Smooth muscle cell (in vitro differentiated cells): ENCODE measurements at regions not wholly inside any gene's neighbourhood (a gene's known extent, or its start where the extent isn't known, plus 50 kb on each side); places are given as distances from the start of the nearest gene placed in this dataset.
A peak's percentile ranks its signal among the peaks of the same experiment; 100 is the strongest.

Source experiments
- DNase-seq: peaks from one replicate; lab custom pipeline; 2025; ENCODE audit not compliant: unreplicated experiment; lab: John Stamatoyannopoulos, UW
- H2AFZ ChIP-seq: fragments of 200-600 bp; sonication (generic); 2 replicates; pipeline ENCODE4 v1.6.0; 2016; ENCODE audit warnings: antibody characterized with exemption, low read depth, mild to moderate bottlenecking
- H3F3A ChIP-seq: fragments of 200-600 bp; sonication (generic); 2 replicates; pipeline ENCODE4 v1.6.0; 2017; ENCODE audit warnings: antibody characterized with exemption, low read depth
- H3K27ac ChIP-seq: fragments of 200-600 bp; sonication (generic); 2 replicates; pipeline ENCODE4 v1.5.1; 2016; ENCODE audit warnings: low read depth, mild to moderate bottlenecking
- H3K27me3 ChIP-seq: fragments of 200-600 bp; sonication (generic); 2 replicates; pipeline ENCODE4 v1.6.1; 2016; ENCODE audit warnings: low read depth, mild to moderate bottlenecking
- H3K36me3 ChIP-seq: fragments of 200-600 bp; sonication (generic); 2 replicates; pipeline ENCODE4 v1.5.1; 2016; ENCODE audit warnings: low read depth
- H3K4me1 ChIP-seq: fragments of 200-600 bp; sonication (generic); 2 replicates; pipeline ENCODE4 v1.5.1; 2016; ENCODE audit warnings: low read depth
- H3K4me2 ChIP-seq: fragments of 200-600 bp; sonication (generic); 2 replicates; pipeline ENCODE4 v1.6.0; 2016; ENCODE audit warnings: mild to moderate bottlenecking
- H3K4me3 ChIP-seq: fragments of 200-600 bp; sonication (generic); 2 replicates; pipeline ENCODE4 v1.5.1; 2016; ENCODE audit warnings: mild to moderate bottlenecking
- H3K79me2 ChIP-seq: fragments of 200-600 bp; sonication (generic); 2 replicates; pipeline ENCODE4 v1.6.0; 2016; ENCODE audit warnings: low read depth, mild to moderate bottlenecking
- H3K9ac ChIP-seq: fragments of 200-600 bp; sonication (generic); 2 replicates; pipeline ENCODE4 v1.6.0; 2016; ENCODE audit warnings: low read depth
- H3K9me3 ChIP-seq: fragments of 200-600 bp; sonication (generic); replicated peaks from 2 replicates; pipeline ENCODE4 v1.5.1; 2016; ENCODE audit warnings: low read depth
- H4K20me1 ChIP-seq: fragments of 200-600 bp; sonication (generic); 2 replicates; pipeline ENCODE4 v1.6.0; 2016; ENCODE audit warnings: low read depth
- CTCF ChIP-seq: fragments of 200-600 bp; sonication (generic); IDR thresholded peaks from 2 replicates; pipeline ENCODE4 v1.5.1; 2017; ENCODE audit warnings: borderline replicate concordance, mild to moderate bottlenecking, antibody characterized with exemption; ENCODE audit not compliant: insufficient read depth, poor library complexity, severe bottlenecking
- WGBS: methylation state at CpG from one replicate; pipeline ENCODE4 v1.1.7; 2016; ENCODE audit warnings: low lambda C conversion rate; 5-methylcytosine and 5-hydroxymethylcytosine counted together

GRCh38 chr2:5493256-5493655 is 198.9 kb upstream of the SOX11 start:
- no peaks in the 10 kb centered on the region for H4K20me1 ChIP-seq
- TF ChIP-seq CTCF: no peak
- no peaks in the 10 kb centered on the region for H3K36me3 ChIP-seq
- 94% methylated on average over 17 of the region's 17 CpGs for WGBS
- H3K27ac ChIP-seq: no peak overlapping the region
- no peaks in the 10 kb centered on the region for H3K27me3 ChIP-seq
- peaks cover 13% of the 10 kb centered on the region for H3K4me1 ChIP-seq
- no peaks in the 10 kb centered on the region for H3K79me2 ChIP-seq
- no peaks in the 10 kb centered on the region for H3K9me3 ChIP-seq
- no peaks in the 10 kb centered on the region for H3F3A ChIP-seq
- DNase-seq: no peak
- H3K4me3 ChIP-seq: no peak overlapping the region
- no peak overlapping the region for H2AFZ ChIP-seq
- H3K9ac ChIP-seq: no peak overlapping the region
- no peak overlapping the region for H3K4me2 ChIP-seq

- H3F3A ChIP-seq: no peaks in the 10 kb centered on the region
- no peaks in the 10 kb centered on the region for H3K79me2 ChIP-seq
- H3K27me3 ChIP-seq: no peaks in the 10 kb centered on the region
- no peaks in the 10 kb centered on the region for H4K20me1 ChIP-seq
- H3K9me3 ChIP-seq: no peaks in the 10 kb centered on the region
- no peak overlapping the region for H3K4me3 ChIP-seq
- no peak overlapping the region for H3K9ac ChIP-seq
- H3K27ac ChIP-seq: no peak overlapping the region
- H3K4me2 ChIP-seq: no peak overlapping the region
- peaks cover 13% of the 10 kb centered on the region for H3K4me1 ChIP-seq
- WGBS: 92% methylated on average over 8 of the region's 8 CpGs
- no peak overlapping the region for H2AFZ ChIP-seq
- DNase-seq: no peak
- no peak for TF ChIP-seq CTCF
- H3K36me3 ChIP-seq: no peaks in the 10 kb centered on the region
These were observed 198.0 kb upstream of the SOX11 start for GRCh38 chr2:5494212-5494611.

GRCh38 chr2:5495586-5495985 is 196.6 kb upstream of the SOX11 start:
- Histone ChIP-seq H3K4me1 (peaks cover 13% of the 10 kb centered on the region), H3K9me3 (no peaks in the 10 kb centered on the region), H3K27ac (no peak overlapping the region), H3K4me2 (no peak overlapping the region), H2AFZ (no peak overlapping the region), H3F3A (no peaks in the 10 kb centered on the region), H3K79me2 (no peaks in the 10 kb centered on the region), H4K20me1 (no peaks in the 10 kb centered on the region), H3K4me3 (peak overlapping the region; percentile 34), H3K36me3 (no peaks in the 10 kb centered on the region), H3K9ac (no peak overlapping the region), H3K27me3 (no peaks in the 10 kb centered on the region)
- TF ChIP-seq CTCF: no peak
- WGBS: 84% methylated on average over 8 of the region's 8 CpGs
- DNase-seq: no peak

- no peaks in the 10 kb centered on the region for H3F3A ChIP-seq
- no peak for TF ChIP-seq CTCF
- no peak overlapping the region for H2AFZ ChIP-seq
- 85% methylated on average over 10 of the region's 10 CpGs for WGBS
- H3K79me2 ChIP-seq: no peaks in the 10 kb centered on the region
- H3K4me1 ChIP-seq: peaks cover 13% of the 10 kb centered on the region
- DNase-seq: no peak
- H4K20me1 ChIP-seq: no peaks in the 10 kb centered on the region
- no peak overlapping the region for H3K9ac ChIP-seq
- H3K27ac ChIP-seq: no peak overlapping the region
- H3K9me3 ChIP-seq: no peaks in the 10 kb centered on the region
- H3K36me3 ChIP-seq: no peaks in the 10 kb centered on the region
- H3K27me3 ChIP-seq: no peaks in the 10 kb centered on the region
- H3K4me2 ChIP-seq: no peak overlapping the region
- no peak overlapping the region for H3K4me3 ChIP-seq
These were observed 194.3 kb upstream of the SOX11 start for GRCh38 chr2:5497874-5498273.
